ENCODE measurements at regions not wholly inside any gene's neighbourhood (a gene's known extent, or its start where the extent isn't known, plus 50 kb on each side); places are given as distances from the start of the nearest gene placed in this dataset.

- DNase-seq, result peak; percentile 46 to 49
- intact Hi-C loops (cut with DNase I), result loop anchor here (5.0 kb wide), 1 partner anchor 242 kb away; no protein-coding TSS in a partner anchor
- Histone ChIP-seq H3K27me3 (no peaks in the 10 kb centered on the region), H3K9me3 (no peaks in the 10 kb centered on the region), H3K36me3 (no peaks in the 10 kb centered on the region), H3K27ac (no peak overlapping the region), H3K4me3 (replicated peaks in 1 of 3) (no peak overlapping the region), H3K4me1 (no peaks in the 10 kb centered on the region)
- TF ChIP-seq, protein P1, sequence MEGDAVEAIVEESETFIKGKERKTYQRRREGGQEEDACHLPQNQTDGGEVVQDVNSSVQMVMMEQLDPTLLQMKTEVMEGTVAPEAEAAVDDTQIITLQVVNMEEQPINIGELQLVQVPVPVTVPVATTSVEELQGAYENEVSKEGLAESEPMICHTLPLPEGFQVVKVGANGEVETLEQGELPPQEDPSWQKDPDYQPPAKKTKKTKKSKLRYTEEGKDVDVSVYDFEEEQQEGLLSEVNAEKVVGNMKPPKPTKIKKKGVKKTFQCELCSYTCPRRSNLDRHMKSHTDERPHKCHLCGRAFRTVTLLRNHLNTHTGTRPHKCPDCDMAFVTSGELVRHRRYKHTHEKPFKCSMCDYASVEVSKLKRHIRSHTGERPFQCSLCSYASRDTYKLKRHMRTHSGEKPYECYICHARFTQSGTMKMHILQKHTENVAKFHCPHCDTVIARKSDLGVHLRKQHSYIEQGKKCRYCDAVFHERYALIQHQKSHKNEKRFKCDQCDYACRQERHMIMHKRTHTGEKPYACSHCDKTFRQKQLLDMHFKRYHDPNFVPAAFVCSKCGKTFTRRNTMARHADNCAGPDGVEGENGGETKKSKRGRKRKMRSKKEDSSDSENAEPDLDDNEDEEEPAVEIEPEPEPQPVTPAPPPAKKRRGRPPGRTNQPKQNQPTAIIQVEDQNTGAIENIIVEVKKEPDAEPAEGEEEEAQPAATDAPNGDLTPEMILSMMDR (IDR thresholded peaks at IDR 0.05), result peak in 4 of 6 experiments; percentile 33 to 59 (median 46)
- TF ChIP-seq POLR2A (IDR thresholded peaks at IDR 0.05), result no peak
- 76 to 81% methylated on average over 1 of the region's 1 CpG for WGBS, 2 donors
Measured at GRCh38 chr18:11310476-11311086, 161.2 kb upstream of the PIEZO2 start.

GRCh38 chr18:11309172-11309571 lies 159.8 kb upstream of the PIEZO2 start:
- H3K4me3 ChIP-seq (replicated peaks in 1 of 3), result no peak overlapping the region
- 93 to 96% methylated on average over 3 of the region's 3 CpGs for WGBS, 2 donors
- DNase-seq, result no peak
- H3K9me3 ChIP-seq, result no peaks in the 10 kb centered on the region
- H3K27ac ChIP-seq, result no peak overlapping the region
- intact Hi-C loops (cut with DNase I), result no loop called here
- no peaks in the 10 kb centered on the region for H3K4me1 ChIP-seq
- TF ChIP-seq POLR2A (IDR thresholded peaks at IDR 0.05), result no peak
- TF ChIP-seq, protein P1 (IDR thresholded peaks at IDR 0.05), result no peak
- H3K36me3 ChIP-seq, result no peaks in the 10 kb centered on the region
- H3K27me3 ChIP-seq, result no peaks in the 10 kb centered on the region

DNA sequence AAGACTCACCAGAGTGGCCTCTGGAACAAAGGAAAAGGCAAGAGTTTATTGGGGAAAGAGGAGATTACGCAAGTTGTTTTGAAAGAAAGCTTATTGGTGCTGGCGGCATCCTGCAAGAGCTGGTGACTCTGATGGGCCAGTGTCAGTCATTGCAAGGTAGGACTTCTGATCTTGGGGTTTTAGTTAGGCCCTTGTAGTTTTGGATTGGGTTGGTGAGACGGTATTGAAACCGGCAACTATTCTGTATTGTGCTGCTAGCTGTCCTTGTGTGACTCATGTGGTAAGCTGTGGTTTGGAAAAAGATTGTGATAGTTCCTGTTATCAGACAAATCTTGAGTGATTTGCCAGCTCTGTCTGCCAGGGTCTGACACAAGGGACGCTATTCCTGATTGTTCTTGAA lies 159.1 kb upstream of the PIEZO2 start:
- H3K27ac ChIP-seq, result no peak overlapping the region
- no peaks in the 10 kb centered on the region for H3K36me3 ChIP-seq
- no peak for DNase-seq
- no peaks in the 10 kb centered on the region for H3K9me3 ChIP-seq
- no peak for TF ChIP-seq POLR2A (IDR thresholded peaks at IDR 0.05)
- TF ChIP-seq, protein P1 (IDR thresholded peaks at IDR 0.05), result no peak
- H3K4me1 ChIP-seq, result no peaks in the 10 kb centered on the region
- no peak overlapping the region for H3K4me3 ChIP-seq (replicated peaks in 1 of 3)
- 73 to 85% methylated on average over 5 of the region's 5 CpGs for WGBS, 2 donors
- intact Hi-C loops (cut with DNase I), result no loop called here
- H3K27me3 ChIP-seq, result no peaks in the 10 kb centered on the region

DNA sequence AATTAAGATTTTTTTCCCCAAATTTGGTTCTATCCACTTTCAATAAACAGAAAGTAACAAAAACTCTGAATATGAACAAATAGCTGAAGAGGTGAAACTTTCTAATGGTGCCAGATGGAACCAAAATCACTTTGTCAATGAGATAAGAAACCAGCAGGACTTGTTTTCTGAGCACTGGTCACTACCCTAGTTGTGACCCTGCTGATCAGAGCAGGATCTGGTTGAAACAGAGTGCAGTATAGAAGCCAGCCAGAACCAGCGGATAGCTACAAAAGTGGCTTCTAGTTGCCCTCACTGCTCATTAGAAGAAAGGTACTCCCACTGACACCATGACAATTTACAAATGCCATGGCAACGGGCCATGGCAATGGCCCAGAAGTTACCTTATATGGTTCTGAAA lies 158.3 kb upstream of the PIEZO2 start:
- DNase-seq, result no peak
- no peak for TF ChIP-seq POLR2A (IDR thresholded peaks at IDR 0.05)
- TF ChIP-seq, protein P1 (IDR thresholded peaks at IDR 0.05), result no peak
- 88 to 93% methylated on average over 2 of the region's 2 CpGs for WGBS, 2 donors
- Histone ChIP-seq H3K4me1 (no peaks in the 10 kb centered on the region), H3K9me3 (no peaks in the 10 kb centered on the region), H3K27ac (no peak overlapping the region), H3K36me3 (no peaks in the 10 kb centered on the region), H3K27me3 (no peaks in the 10 kb centered on the region), H3K4me3 (replicated peaks in 1 of 3) (no peak overlapping the region)
- intact Hi-C loops (cut with DNase I), result no loop called here

GRCh38 chr18:11305507-11305906 lies 156.1 kb upstream of the PIEZO2 start:
- no peak overlapping the region for H3K27ac ChIP-seq
- WGBS, 2 donors, result 90 to 100% methylated on average over 2 of the region's 2 CpGs
- no peaks in the 10 kb centered on the region for H3K4me1 ChIP-seq
- no peak for DNase-seq
- H3K36me3 ChIP-seq, result no peaks in the 10 kb centered on the region
- H3K27me3 ChIP-seq, result no peaks in the 10 kb centered on the region
- no peak overlapping the region for H3K4me3 ChIP-seq (replicated peaks in 1 of 3)
- no peaks in the 10 kb centered on the region for H3K9me3 ChIP-seq
- intact Hi-C loops (cut with DNase I), result no loop called here
- TF ChIP-seq POLR2A (IDR thresholded peaks at IDR 0.05), result no peak
- TF ChIP-seq, protein P1 (IDR thresholded peaks at IDR 0.05), result no peak

Data from thyroid gland (tissue), 4 donors.